Epithelial cell of prostate (primary cell): ENCODE measurements at regions not wholly inside any gene's neighbourhood (a gene's known extent, or its start where the extent isn't known, plus 50 kb on each side); places are given as distances from the start of the nearest gene placed in this dataset.

Experiments
- DNase-seq: peaks from one replicate; pipeline ENCODE4 v3.0.0-alpha.2; 2011; ENCODE audit warnings: low read depth, low spot score
- H3K27ac ChIP-seq: fragments of 450-650 bp; 2 replicates; pipeline ENCODE4 v1.5.1; 2017; ENCODE audit warnings: mild to moderate bottlenecking

DNA sequence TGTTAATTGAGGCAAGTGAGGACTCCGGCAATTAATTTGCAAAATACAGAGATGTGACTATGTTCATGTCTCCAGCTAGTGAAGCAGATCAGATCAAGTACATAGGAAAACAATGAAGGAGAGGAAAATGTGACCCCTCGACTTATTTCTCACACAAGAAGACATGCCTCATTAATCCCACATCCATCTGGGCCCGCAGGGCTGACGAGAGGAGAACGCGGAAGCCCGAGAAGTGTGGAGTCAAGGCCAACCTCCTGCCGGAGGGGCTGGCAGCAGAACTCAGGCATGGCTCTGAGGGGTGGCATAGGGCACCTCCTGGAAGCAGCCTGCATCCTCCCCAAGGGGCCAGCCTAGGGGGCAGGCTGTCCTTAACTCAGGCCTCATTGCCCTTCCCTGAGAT, 54.4 kb downstream of the ZNF503 start:
- H3K27ac ChIP-seq, result no peak overlapping the region
- no peak for DNase-seq

DNA sequence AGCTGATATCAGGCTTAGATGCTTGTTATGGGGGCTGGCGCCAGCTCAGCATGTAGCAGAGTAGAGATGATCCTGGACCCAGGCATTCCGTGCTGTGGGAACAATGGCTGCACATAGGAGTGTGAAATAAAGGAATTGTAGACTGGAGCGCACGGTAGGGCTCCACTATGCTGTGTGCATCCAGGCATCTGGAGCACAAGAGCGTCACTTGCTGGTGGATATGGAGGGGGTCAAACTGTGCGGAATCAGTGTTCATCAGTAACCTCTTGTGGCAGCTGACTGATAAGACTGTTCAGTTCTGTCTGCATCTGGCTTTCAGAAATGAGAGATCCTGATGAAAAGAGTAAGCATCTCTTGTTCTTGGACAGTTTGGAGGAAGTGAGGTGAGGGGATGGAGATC, 55.8 kb downstream of the ZNF503 start:
- no peak for DNase-seq
- no peak overlapping the region for H3K27ac ChIP-seq

DNA sequence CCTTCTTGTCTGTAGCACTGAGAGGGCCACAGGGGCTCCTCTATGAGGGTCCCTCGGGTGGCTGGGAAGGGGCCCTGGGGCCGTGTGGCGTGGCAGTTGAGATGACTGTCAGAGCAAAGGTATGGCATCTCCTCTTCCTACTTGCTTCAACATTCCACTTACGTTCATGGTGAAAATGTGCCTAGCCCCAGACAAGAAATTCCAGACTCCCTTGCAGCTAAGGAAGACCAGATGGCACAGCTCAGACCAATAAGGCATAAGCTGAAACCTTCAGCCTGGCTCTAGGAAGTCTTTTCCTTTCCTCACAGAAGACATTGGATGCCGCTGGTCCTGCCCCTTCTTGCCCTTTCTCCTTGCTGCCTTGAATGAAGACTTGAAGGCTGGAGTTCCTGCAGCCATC, 57.4 kb downstream of the ZNF503 start:
- no peak for DNase-seq
- no peak overlapping the region for H3K27ac ChIP-seq

GRCh38 chr10:75342397-75342796, 59.2 kb downstream of the ZNF503 start:
- no peak overlapping the region for H3K27ac ChIP-seq
- no peak for DNase-seq

- DNase-seq, result no peak
- H3K27ac ChIP-seq, result no peak overlapping the region
Observed at GRCh38 chr10:75335983-75336382, 65.6 kb downstream of the ZNF503 start.

DNA sequence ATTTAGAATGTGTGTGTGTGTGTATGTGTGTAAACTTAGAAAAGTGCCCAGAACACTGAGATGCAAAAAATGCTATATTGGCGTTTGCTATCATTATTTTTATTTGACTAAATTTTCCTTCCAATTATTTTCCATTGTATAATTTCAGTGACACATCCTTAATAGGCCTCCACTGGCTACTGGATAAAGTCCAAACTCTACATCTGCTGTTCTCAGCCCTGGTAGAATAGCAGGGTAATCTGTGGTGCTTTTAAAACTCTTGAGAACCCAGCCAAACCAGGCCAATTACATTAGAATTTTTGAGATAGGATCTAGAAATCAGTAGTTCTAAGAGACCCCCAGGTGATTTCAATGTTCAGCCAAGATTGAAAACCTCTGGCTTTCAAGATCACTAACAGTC, 66.4 kb downstream of the ZNF503 start:
- DNase-seq, result no peak
- H3K27ac ChIP-seq, result no peak overlapping the region

DNA sequence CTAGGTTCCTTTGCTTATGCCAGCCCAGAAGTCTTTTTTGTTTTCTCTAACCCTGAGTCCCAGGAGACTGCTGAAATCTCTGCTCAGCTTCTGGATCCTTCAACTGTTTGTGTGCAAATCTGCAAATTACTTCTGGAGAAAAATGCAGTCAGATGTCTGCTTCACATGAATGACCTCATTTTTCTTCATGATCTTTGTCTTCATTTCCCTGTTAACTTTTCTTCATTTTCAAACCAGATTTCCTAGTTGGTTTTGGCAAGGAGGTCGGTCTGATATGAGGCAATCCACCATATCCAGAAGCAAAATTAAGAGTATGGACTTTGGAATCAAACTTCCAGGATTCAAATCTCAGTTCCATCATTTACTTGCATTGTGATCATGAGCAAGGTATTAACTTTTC, 66.8 kb downstream of the ZNF503 start:
- no peak overlapping the region for H3K27ac ChIP-seq
- no peak for DNase-seq

- no peak overlapping the region for H3K27ac ChIP-seq
- no peak for DNase-seq
Observed at GRCh38 chr10:75332081-75332480, 69.5 kb downstream of the ZNF503 start.

GRCh38 chr10:75331081-75331480, 70.5 kb downstream of the ZNF503 start:
- no peak for DNase-seq
- no peak overlapping the region for H3K27ac ChIP-seq

GRCh38 chr10:75329190-75329745, 72.3 kb downstream of the ZNF503 start:
- DNase-seq, result no peak
- no peak overlapping the region for H3K27ac ChIP-seq

DNA sequence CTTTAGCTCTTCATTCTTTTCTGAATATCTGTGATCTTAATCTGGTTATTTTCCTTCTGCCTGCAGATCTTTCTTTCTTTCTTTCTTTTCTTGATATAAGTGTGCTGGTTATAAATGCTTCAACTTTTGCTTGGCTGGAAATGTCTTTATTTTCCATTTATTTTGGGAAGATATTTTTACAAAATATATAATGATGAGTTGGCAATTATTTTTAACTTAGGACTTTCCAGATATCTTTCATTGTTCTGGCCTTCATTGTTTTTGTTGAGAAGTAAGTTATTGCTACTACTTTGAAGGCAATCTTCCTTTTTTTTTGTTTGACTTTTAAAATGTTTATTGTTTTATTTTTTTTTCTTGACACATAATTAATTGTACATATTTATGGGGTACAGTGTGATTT, 75.3 kb downstream of the ZNF503 start:
- no peak overlapping the region for H3K27ac ChIP-seq
- no peak for DNase-seq

DNA sequence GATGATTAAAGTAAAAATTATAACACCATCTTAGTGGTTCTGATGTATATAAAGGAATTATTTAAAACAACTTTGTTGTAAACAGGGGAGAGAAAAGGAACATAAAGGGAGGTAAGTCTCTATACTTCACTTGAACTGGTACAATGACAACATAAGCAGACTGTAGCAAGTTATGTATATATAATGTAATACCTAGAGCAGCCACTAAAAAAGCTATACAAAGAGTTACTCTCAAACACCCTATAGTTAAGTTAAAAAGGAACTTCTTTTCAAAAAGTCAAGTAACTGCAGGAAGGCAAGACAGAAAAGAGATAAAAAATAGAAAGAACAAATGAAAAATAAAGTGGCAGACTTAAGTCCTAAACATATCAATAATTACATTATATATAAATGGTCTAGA, 82.3 kb downstream of the ZNF503 start:
- DNase-seq, result no peak
- no peak overlapping the region for H3K27ac ChIP-seq

- no peak for DNase-seq
- H3K27ac ChIP-seq, result no peak overlapping the region
Observed at GRCh38 chr10:75314570-75314969, 78.8 kb upstream of the COMTD1 start.

DNA sequence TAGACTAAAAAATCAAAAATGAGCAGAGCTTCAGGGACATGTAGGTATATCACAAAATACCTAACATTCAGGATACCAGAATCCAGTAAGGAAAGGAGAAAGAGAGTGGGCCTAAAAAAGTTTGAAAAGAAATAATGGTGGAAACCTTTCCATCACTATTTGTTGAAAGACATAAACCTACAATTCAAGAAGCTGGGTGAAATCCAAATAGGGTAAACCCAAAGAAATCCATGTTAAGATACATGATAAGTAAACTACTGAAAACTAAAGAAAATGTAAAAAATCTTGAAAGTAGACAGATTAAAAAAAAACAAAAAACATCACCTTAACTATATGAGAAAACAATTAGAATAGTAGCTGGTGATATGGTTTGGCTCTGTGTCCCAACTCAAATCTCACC, 76.7 kb upstream of the COMTD1 start:
- DNase-seq, result no peak
- no peak overlapping the region for H3K27ac ChIP-seq

DNA sequence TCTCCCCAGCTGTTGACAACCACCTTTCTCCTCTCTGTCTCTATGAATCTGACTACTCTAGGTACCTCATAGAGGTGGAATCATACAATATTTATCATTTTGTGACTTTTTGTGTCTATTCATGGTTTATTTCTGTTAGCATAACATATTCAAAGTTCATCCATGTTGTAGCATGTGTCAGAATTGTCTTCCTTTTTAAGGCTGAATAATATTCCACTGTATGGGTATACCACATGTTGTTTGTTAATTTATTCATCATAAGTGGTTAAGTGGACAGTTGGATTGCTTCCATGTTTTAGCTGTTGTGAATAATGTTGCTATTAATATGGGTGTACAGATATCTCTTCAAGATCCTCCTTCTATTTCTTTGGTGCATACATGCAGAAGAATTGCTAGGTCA, 69.9 kb upstream of the COMTD1 start:
- no peak for DNase-seq

DNA sequence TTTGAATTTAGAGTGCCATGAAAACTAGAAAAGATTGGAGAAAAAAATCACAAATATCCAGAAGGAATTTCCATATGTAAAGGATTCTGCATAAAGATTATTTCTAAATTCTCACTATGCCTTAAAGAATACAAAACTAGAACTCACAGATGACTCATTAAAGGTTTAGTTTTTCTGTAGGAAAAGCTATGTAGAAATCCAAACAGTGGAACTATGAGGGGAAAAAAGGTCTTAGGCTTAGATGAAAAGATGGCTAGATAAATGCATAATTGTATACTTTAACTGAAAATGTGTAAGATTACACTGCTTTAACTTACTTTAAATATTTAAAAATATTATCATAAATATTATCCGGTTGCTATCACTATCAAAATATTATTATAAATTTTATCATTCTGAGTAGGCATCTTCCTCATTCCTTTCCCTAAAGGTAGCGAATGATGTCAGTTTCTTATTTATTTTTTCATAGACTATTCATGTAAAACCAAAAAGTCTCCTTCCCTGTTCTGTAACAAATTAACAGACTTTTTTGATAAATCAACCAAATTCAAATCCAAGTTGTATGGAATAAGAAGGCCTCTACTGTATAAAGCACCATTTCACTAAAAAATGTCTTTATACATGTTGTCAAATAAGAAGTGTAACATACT, 69.1 kb upstream of the COMTD1 start:
- H3K27ac ChIP-seq, result no peak overlapping the region
- no peak for DNase-seq

More for the DNA sequence above, 69.9 kb upstream of the COMTD1 start:
- no peak overlapping the region for H3K27ac ChIP-seq

DNA sequence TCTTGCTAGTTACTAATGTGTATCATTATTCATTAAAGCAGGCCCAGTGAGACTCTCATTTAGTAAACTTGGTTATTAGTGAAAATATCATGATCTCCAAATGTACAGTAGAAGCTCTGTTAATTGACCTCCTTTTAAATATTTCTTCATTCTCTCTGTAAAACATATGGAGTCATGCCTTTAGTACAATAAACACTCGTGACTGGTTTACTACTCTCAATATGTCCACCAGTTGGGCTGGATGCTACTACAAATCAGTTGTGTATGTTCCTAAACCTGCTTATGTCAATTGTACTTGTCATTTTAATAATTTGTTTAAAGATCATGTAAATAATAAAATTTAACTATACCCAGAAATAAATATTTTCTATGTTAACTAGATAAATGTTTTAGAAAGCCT, 68.6 kb upstream of the COMTD1 start:
- H3K27ac ChIP-seq, result no peak overlapping the region
- DNase-seq, result no peak

DNA sequence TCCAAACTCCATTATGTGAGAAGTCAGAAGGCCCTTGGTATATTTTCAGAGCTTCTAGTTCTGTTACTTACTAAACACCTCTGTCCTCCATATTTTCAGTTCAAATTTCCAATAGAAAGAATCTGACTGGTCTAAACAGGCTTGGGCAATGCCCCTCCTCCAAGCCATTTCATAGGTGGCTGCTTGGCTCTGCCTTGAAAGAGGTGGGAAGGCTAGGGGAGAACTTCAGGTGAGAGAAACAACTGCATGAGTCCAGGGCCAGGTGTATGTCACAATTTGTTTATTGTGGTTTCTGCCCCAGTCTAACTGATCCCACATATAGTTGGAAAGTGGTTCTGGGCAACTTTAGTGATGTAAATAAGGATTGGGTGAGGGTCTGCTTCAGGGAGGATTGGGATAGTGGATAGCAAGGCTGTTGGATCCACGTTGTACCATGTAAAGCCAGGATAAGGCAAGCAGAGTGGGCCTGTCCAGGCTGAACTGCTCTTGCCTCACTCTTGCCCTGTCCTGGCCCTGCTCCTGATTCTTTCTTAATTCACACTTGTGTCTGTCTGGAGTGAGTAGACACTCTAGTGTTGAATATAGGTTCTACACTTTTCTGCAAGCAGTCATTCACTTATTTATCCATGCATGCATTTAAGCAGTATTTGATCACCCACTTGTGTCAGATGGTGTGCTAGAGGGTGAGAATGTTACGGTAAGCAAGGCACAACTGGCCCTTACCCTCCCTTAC, 67.5 kb upstream of the COMTD1 start:
- DNase-seq, result no peak
- H3K27ac ChIP-seq, result no peak overlapping the region

GRCh38 chr10:75302029-75302428, 66.3 kb upstream of the COMTD1 start:
- no peak for DNase-seq
- H3K27ac ChIP-seq, result no peak overlapping the region

DNA sequence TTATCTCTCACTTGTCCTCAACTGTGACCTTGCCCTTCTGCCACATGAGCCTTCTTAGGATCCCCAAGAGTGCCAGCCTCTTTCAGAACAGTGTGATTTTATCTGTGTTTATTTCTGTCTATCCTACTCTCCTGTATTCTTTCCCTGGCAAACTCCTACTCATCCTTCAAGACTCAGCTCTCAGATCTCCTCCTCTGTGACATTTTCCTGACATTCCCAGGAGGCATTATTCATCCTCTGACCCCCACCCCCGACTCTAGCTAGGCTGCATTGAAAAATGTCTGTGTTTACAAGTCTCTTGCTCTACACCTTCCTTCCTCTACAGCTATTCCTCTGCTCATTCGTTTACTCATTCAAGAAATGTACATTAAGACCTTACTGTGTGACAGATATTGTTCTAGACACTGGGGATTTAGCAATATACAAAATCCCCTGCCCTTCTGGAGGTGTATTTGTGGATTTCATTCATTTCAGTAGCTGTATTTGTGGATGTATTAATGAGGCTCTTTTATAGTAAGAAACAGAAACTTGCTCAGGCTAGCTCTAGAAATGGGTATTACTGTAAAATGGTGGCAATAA, 61.4 kb upstream of the COMTD1 start:
- no peak overlapping the region for H3K27ac ChIP-seq
- DNase-seq, result no peak

- H3K27ac ChIP-seq, result peak overlapping the region; percentile 88
- peak; percentile 46 for DNase-seq
Observed at GRCh38 chr10:75295868-75296441, 60.2 kb upstream of the COMTD1 start.
